K562 (cell line): ENCODE measurements at regions not wholly inside any gene's neighbourhood (a gene's known extent, or its start where the extent isn't known, plus 50 kb on each side); places are given as distances from the start of the nearest gene placed in this dataset.

Source experiments
- AFF4 ChIP-seq: sonication (generic); formaldehyde crosslinking; IDR thresholded peaks from 2 replicates; pipeline ENCODE4 v1.8.0; 2023; ENCODE audit warnings: mild to moderate bottlenecking, missing genetic modification reagents
- CLOCK ChIP-seq: fragments of 250-450 bp; sonication (Bioruptor Pico); IDR thresholded peaks from 2 replicates; pipeline ENCODE4 v1.4.0; 2020; ENCODE audit warnings: mild to moderate bottlenecking, moderate library complexity, borderline replicate concordance
- FOXA1 ChIP-seq: fragments of 450-650 bp; IDR thresholded peaks from 2 replicates; pipeline ENCODE4 v1.6.1; 2016; ENCODE audit warnings: mild to moderate bottlenecking, borderline replicate concordance
- IRF9 ChIP-seq: fragments of 450-650 bp; IDR thresholded peaks from 2 replicates; pipeline ENCODE4 v1.6.1; 2016; ENCODE audit warnings: missing biosample characterization, missing genetic modification characterization
- PHF20 ChIP-seq: fragments of 450-650 bp; IDR thresholded peaks from 2 replicates; pipeline ENCODE4 v1.6.1; 2018; ENCODE audit not compliant: partially characterized antibody
- RBM15 ChIP-seq: fragments of 200-400 bp; formaldehyde crosslinking; IDR thresholded peaks from 2 replicates; pipeline ENCODE4 v1.6.1; 2018; ENCODE audit warnings: mild to moderate bottlenecking, low read length, moderate library complexity; ENCODE audit not compliant: insufficient read depth
- ZFX ChIP-seq: sonication (generic); formaldehyde crosslinking; IDR thresholded peaks from 2 replicates; pipeline ENCODE4 v1.8.0; 2022; ENCODE audit warnings: mild to moderate bottlenecking, missing genetic modification reagents, moderate library complexity
- TF ChIP-seq, protein P1 (sequence below): fragments of 250-450 bp; sonication (Bioruptor Pico); IDR thresholded peaks from 2 replicates; pipeline ENCODE4 v1.8.0; 2021; ENCODE audit warnings: moderate library complexity, mild to moderate bottlenecking, inconsistent platforms

- TF ChIP-seq AFF4 (CRISPR knock-in tag) (no peak), RBM15 (no peak), PHF20 (no peak), FOXA1 (no peak), IRF9 (tag) (no peak), ZFX (no peak), CLOCK (CRISPR knock-in tag) (no peak)
- TF ChIP-seq, protein P1, sequence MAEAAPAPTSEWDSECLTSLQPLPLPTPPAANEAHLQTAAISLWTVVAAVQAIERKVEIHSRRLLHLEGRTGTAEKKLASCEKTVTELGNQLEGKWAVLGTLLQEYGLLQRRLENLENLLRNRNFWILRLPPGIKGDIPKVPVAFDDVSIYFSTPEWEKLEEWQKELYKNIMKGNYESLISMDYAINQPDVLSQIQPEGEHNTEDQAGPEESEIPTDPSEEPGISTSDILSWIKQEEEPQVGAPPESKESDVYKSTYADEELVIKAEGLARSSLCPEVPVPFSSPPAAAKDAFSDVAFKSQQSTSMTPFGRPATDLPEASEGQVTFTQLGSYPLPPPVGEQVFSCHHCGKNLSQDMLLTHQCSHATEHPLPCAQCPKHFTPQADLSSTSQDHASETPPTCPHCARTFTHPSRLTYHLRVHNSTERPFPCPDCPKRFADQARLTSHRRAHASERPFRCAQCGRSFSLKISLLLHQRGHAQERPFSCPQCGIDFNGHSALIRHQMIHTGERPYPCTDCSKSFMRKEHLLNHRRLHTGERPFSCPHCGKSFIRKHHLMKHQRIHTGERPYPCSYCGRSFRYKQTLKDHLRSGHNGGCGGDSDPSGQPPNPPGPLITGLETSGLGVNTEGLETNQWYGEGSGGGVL (CRISPR knock-in tag), result no peak
These were observed 124.1 kb upstream of the SLIT2 start (continued) for GRCh38 chr4:20127626-20128025.
